KMS-11 (cell line): ENCODE measurements at regions not wholly inside any gene's neighbourhood (a gene's known extent, or its start where the extent isn't known, plus 50 kb on each side); places are given as distances from the start of the nearest gene placed in this dataset.
"Not testable (repeated sequence)": the region's sequence is repeated elsewhere in the genome, so short reads cannot be mapped to it uniquely, and the experiment has no call there.

Experiments
- H2AFZ ChIP-seq: fragments of 200-600 bp; sonication (generic); 2 replicates; pipeline ENCODE4 v1.6.1; 2016; ENCODE audit warnings: antibody characterized with exemption, mixed run types, low read depth
- H3K27ac ChIP-seq: fragments of 200-600 bp; sonication (generic); 2 replicates; pipeline ENCODE4 v1.6.1; 2016; ENCODE audit warnings: mild to moderate bottlenecking, mixed run types
- H3K27me3 ChIP-seq: fragments of 200-600 bp; sonication (generic); 2 replicates; pipeline ENCODE4 v1.6.1; 2017; ENCODE audit warnings: mild to moderate bottlenecking, low read depth, mixed run types, moderate library complexity; ENCODE audit not compliant: insufficient read depth
- H3K36me3 ChIP-seq: fragments of 200-600 bp; sonication (generic); 2 replicates; pipeline ENCODE4 v1.6.1; 2017; ENCODE audit warnings: mild to moderate bottlenecking, mixed run types; ENCODE audit not compliant: insufficient read depth
- H3K4me1 ChIP-seq: fragments of 200-600 bp; sonication (generic); 2 replicates; pipeline ENCODE4 v1.6.1; 2016; ENCODE audit warnings: mild to moderate bottlenecking, low read depth, mixed run types; ENCODE audit not compliant: poor library complexity, severe bottlenecking
- H3K4me2 ChIP-seq: fragments of 200-600 bp; sonication (generic); 2 replicates; pipeline ENCODE4 v1.7.0; 2016; ENCODE audit warnings: mild to moderate bottlenecking, mixed run types
- H3K4me3 ChIP-seq: fragments of 200-600 bp; sonication (generic); IDR thresholded peaks from 2 replicates; pipeline ENCODE4 v1.6.1; 2017; ENCODE audit warnings: low read depth, low read length, mixed read lengths; ENCODE audit not compliant: insufficient read depth
- H3K79me2 ChIP-seq: fragments of 200-600 bp; sonication (generic); 2 replicates; pipeline ENCODE4 v1.6.1; 2016; ENCODE audit warnings: low read depth, mixed run types; ENCODE audit not compliant: insufficient read depth
- H3K9ac ChIP-seq: fragments of 200-600 bp; sonication (generic); 2 replicates; pipeline ENCODE4 v1.6.1; 2016; ENCODE audit warnings: mild to moderate bottlenecking, mixed run types
- H4K20me1 ChIP-seq: fragments of 200-600 bp; sonication (generic); 2 replicates; pipeline ENCODE4 v1.6.1; 2016; ENCODE audit warnings: mild to moderate bottlenecking, mixed run types; ENCODE audit not compliant: insufficient read depth
- CTCF ChIP-seq: fragments of 200-600 bp; sonication (generic); conservative IDR thresholded peaks from 2 replicates; pipeline ENCODE4 v1.6.1; 2017; ENCODE audit warnings: low read depth, mild to moderate bottlenecking, antibody characterized with exemption, low read length, moderate library complexity, mixed read lengths

- TF ChIP-seq CTCF, result no peak
- Histone ChIP-seq H3K4me3 (no peak overlapping the region), H3K27me3 (no peaks in the 10 kb centered on the region), H4K20me1 (no peaks in the 10 kb centered on the region), H3K36me3 (no peaks in the 10 kb centered on the region), H3K9ac (no peak overlapping the region), H3K4me1 (peaks cover 54% of the 10 kb centered on the region), H3K4me2 (peak overlapping the region; percentile 89), H2AFZ (peak overlapping the region; percentile 20; the same call in 1 of the 2 replicates), H3K79me2 (no peaks in the 10 kb centered on the region), H3K27ac (peak overlapping the region; percentile 75)
Observed at GRCh38 chr4:23969635-23970145, 79.8 kb upstream of the PPARGC1A start.

- Histone ChIP-seq H3K9ac (no peak overlapping the region), H3K4me3 (no peak overlapping the region), H3K79me2 (no peaks in the 10 kb centered on the region), H4K20me1 (no peaks in the 10 kb centered on the region), H3K27me3 (no peaks in the 10 kb centered on the region), H3K36me3 (no peaks in the 10 kb centered on the region), H3K4me2 (no peak overlapping the region), H3K27ac (no peak overlapping the region), H2AFZ (no peak overlapping the region), H3K4me1 (peaks cover 33% of the 10 kb centered on the region)
- TF ChIP-seq CTCF, result no peak
Observed at GRCh38 chr4:23967281-23967680, 77.4 kb upstream of the PPARGC1A start.

DNA sequence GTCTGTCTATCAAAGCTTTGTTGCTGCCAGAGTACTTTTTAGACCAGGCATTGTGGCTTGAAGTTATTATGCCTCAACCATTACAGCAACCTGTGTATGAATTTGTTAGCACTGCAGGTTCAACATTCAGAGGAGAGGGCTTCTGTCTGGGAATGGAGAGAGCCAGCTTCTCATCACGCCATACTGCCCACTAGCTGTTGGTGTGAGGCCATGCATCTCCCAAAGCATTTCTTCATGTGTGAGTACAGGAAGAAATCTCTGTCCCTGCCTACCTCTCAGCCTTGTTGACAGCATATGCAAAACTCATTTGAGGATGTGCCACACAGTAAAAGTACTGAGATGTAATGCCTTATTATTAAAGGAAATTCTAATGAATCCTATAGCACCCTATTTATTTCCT is 76.9 kb upstream of the PPARGC1A start:
- H3K4me3 ChIP-seq, result no peak overlapping the region
- H3K4me2 ChIP-seq, result no peak overlapping the region
- TF ChIP-seq CTCF, result 0 out of 2 replicates have a peak, but pooled peaks have one; percentile 22
- no peaks in the 10 kb centered on the region for H3K36me3 ChIP-seq
- peaks cover 27% of the 10 kb centered on the region for H3K4me1 ChIP-seq
- no peaks in the 10 kb centered on the region for H3K27me3 ChIP-seq
- no peak overlapping the region for H3K27ac ChIP-seq
- no peak overlapping the region for H2AFZ ChIP-seq
- H3K9ac ChIP-seq, result no peak overlapping the region
- no peaks in the 10 kb centered on the region for H3K79me2 ChIP-seq
- no peaks in the 10 kb centered on the region for H4K20me1 ChIP-seq

DNA sequence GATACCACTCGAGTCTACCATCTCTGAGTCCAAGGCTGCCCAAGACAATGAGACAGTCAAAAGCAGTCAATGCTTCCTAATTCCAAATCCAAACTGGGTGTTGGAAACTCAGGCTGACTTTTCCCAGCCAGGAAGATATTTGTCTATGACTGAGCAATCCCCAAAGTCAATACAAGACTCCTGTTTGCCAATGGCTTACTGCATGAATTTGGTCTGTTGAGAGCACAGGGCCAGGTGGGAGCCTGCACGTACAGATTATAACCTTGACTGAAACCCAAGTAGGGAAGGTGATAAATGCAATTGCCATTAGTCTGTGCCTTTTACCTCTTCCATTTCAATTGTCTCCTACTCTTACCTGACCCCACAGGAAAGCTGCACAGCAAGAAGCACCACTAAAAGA is 72.6 kb upstream of the PPARGC1A start:
- no peak overlapping the region for H3K27ac ChIP-seq
- H3K9ac ChIP-seq, result no peak overlapping the region
- no peaks in the 10 kb centered on the region for H3K4me1 ChIP-seq
- H3K79me2 ChIP-seq, result no peaks in the 10 kb centered on the region
- no peaks in the 10 kb centered on the region for H4K20me1 ChIP-seq
- no peaks in the 10 kb centered on the region for H3K27me3 ChIP-seq
- no peaks in the 10 kb centered on the region for H3K36me3 ChIP-seq
- no peak overlapping the region for H3K4me2 ChIP-seq
- no peak for TF ChIP-seq CTCF
- H3K4me3 ChIP-seq, result no peak overlapping the region
- H2AFZ ChIP-seq, result no peak overlapping the region

GRCh38 chr4:23961395-23961794 is 71.5 kb upstream of the PPARGC1A start:
- not testable (repeated sequence) for H3K79me2 ChIP-seq, H3K4me2 ChIP-seq, H3K27ac ChIP-seq, H3K4me1 ChIP-seq, H3K4me3 ChIP-seq, H2AFZ ChIP-seq, H4K20me1 ChIP-seq, H3K9ac ChIP-seq, H3K27me3 ChIP-seq, H3K36me3 ChIP-seq
